CD4-positive, CD25-positive, alpha-beta regulatory T cell (primary cell): ENCODE measurements at regions not wholly inside any gene's neighbourhood (a gene's known extent, or its start where the extent isn't known, plus 50 kb on each side); places are given as distances from the start of the nearest gene placed in this dataset.
A peak's percentile ranks its signal among the peaks of the same experiment; 100 is the strongest.

Experiments used
- ATAC-seq, 2 donors: fragments of 150-1000 bp; cut with Tn5 transposase; one replicate each; pipeline ENCODE4 v1.10.0; 2021; ENCODE audit warnings: low read depth in 2 of 2, moderate number of reproducible peaks in 2 of 2, moderate library complexity in 1 of 2
- DNase-seq, 3 donors: peaks; one replicate each; pipeline versions ENCODE4 v3.0.0 to v3.0.0-alpha.2; 2012 to 2022; ENCODE audit warnings: mixed read lengths in 1 of 3
- H3K27ac ChIP-seq: one replicate; pipeline ENCODE4 v1.7.0; 2013; ENCODE audit warnings: mild to moderate bottlenecking, low read length; ENCODE audit not compliant: insufficient read depth, poor library complexity, severe bottlenecking
- H3K27me3 ChIP-seq: one replicate; pipeline ENCODE4 v1.7.0; 2013; ENCODE audit warnings: low read length; ENCODE audit not compliant: control insufficient read depth, insufficient read depth
- H3K36me3 ChIP-seq: one replicate; pipeline ENCODE4 v1.7.0; 2013; ENCODE audit warnings: mild to moderate bottlenecking, low read length, moderate library complexity; ENCODE audit not compliant: control insufficient read depth, insufficient read depth
- H3K4me1 ChIP-seq: 2 replicates; pipeline ENCODE4 v1.7.0; 2013; ENCODE audit warnings: mild to moderate bottlenecking, low read length; ENCODE audit not compliant: insufficient read depth, control insufficient read depth, poor library complexity, severe bottlenecking
- H3K4me3 ChIP-seq: one replicate; pipeline ENCODE4 v1.7.0; 2013; ENCODE audit warnings: low read depth, mild to moderate bottlenecking, low read length, moderate library complexity
- H3K9me3 ChIP-seq, 2 experiments: 1 replicate in 1 of 2; 2 replicates in 1 of 2; pipeline ENCODE4 v1.7.0; 2013; ENCODE audit warnings: low read length in 2 of 2, mild to moderate bottlenecking in 1 of 2, moderate library complexity in 1 of 2; ENCODE audit not compliant: control insufficient read depth in 2 of 2
- H3K27ac Mint-ChIP-seq, 3 donors: one replicate each; pipeline ENCODE4 v1.8.0; 2020 to 2022; ENCODE audit warnings: mild to moderate bottlenecking in 3 of 3, mixed read lengths in 3 of 3, moderate library complexity in 2 of 3
- H3K27me3 Mint-ChIP-seq: one replicate; pipeline ENCODE4 v1.8.0; 2022; ENCODE audit warnings: mild to moderate bottlenecking, mixed read lengths
- H3K36me3 Mint-ChIP-seq: one replicate; pipeline ENCODE4 v1.8.0; 2020; ENCODE audit warnings: mixed read lengths
- H3K4me1 Mint-ChIP-seq, 4 donors: one replicate each; pipeline ENCODE4 v1.8.0; 2020 to 2022; ENCODE audit warnings: mixed read lengths in 4 of 4, mild to moderate bottlenecking in 1 of 4
- H3K4me3 Mint-ChIP-seq, 4 donors: one replicate each; pipeline ENCODE4 v1.8.0; 2020 to 2022; ENCODE audit warnings: mild to moderate bottlenecking in 4 of 4, mixed read lengths in 4 of 4, moderate library complexity in 3 of 4
- H3K9me3 Mint-ChIP-seq, 7 donors: one replicate each; pipeline ENCODE4 v1.8.0; 2020 to 2022; ENCODE audit warnings: mixed read lengths in 7 of 7, mild to moderate bottlenecking in 3 of 7, moderate library complexity in 2 of 7

DNA sequence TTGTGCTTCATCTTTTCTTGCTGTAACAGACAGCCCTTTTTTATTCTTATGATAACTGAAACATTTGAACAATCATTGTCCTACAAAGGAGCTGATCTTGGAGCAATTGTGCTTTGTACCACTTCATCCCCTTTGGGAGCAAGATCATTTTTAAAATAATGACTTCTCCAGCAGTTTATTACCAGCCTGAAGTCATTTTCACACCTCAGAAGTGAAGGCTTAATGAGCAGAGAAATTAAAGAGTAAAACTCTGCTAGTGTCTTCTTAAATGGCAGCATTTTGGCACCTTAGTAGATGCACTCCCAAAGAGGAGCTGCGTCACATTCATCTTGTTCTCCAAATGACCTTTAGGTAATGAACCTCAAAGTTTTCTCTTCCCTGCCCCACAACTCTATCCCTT, 439.6 kb upstream of the CAMK1G start:
- DNase-seq (no peak), ATAC-seq (no peak)
- no peaks in the 10 kb centered on the region for H3K27me3 ChIP-seq
- H3K4me3 ChIP-seq: no peak overlapping the region
- H3K4me1 ChIP-seq: no peaks in the 10 kb centered on the region
- Mint-ChIP-seq H3K27me3 (no peaks in the 10 kb centered on the region), H3K27ac (no peak overlapping the region), H3K9me3 (peaks cover 0 to 12% (median 3%) of the 10 kb centered on the region in 7 donors), H3K4me3 (no peak overlapping the region), H3K4me1 (no peaks in the 10 kb centered on the region), H3K36me3 (no peaks in the 10 kb centered on the region)
- H3K36me3 ChIP-seq: no peaks in the 10 kb centered on the region
- H3K27ac ChIP-seq: no peak overlapping the region
- no peaks in the 10 kb centered on the region for H3K9me3 ChIP-seq

DNA sequence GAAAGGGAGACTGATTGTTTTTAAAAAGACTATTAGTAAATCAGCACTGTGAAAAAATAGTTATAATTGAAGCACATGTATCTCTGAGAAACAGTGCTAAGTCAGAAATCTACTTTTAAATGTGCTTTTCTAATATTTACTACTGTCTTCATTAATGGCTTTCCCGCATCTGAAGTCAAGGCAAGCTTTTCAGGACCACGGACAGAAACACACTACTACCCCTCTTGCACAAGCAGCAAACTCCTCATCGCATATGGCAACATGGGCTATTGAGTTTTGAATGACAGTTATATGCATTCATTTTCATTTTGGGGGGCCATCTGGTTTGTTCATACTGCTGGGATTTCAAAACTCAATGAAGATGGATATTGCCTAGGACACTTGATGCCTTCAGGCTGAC, 433.4 kb upstream of the CAMK1G start:
- H3K4me1 Mint-ChIP-seq: no peaks in the 10 kb centered on the region
- Histone ChIP-seq H3K9me3 (no peaks in the 10 kb centered on the region), H3K27ac (no peak overlapping the region), H3K27me3 (no peaks in the 10 kb centered on the region), H3K4me1 (no peaks in the 10 kb centered on the region), H3K36me3 (no peaks in the 10 kb centered on the region), H3K4me3 (no peak overlapping the region)
- H3K9me3 Mint-ChIP-seq: peaks cover 0 to 12% (median 2%) of the 10 kb centered on the region in 7 donors
- H3K27ac Mint-ChIP-seq: no peak overlapping the region
- ATAC-seq: no peak
- no peaks in the 10 kb centered on the region for H3K36me3 Mint-ChIP-seq
- no peak overlapping the region for H3K4me3 Mint-ChIP-seq
- no peaks in the 10 kb centered on the region for H3K27me3 Mint-ChIP-seq
- peak in 1 of 3 donors; percentile 9 for DNase-seq

DNA sequence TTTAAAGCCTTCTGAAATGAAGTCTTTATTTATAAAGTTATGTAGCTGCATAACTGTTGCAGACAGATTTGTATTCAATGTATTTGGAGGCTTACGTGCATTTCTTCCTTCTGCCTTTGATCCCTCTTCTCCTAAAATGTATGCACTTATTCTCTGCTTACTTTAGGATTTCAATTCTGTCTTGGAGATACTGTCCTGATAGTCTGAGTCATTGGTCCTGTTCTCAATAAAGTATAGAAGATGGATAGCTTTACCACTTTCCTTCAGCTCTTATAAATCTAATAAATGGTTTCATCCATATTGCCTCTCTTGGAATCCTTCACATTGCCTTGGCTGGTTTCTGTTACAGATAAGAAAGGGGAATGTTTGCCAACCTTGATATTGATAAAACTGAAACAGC, 430.1 kb upstream of the CAMK1G start:
- no peaks in the 10 kb centered on the region for H3K36me3 Mint-ChIP-seq

DNA sequence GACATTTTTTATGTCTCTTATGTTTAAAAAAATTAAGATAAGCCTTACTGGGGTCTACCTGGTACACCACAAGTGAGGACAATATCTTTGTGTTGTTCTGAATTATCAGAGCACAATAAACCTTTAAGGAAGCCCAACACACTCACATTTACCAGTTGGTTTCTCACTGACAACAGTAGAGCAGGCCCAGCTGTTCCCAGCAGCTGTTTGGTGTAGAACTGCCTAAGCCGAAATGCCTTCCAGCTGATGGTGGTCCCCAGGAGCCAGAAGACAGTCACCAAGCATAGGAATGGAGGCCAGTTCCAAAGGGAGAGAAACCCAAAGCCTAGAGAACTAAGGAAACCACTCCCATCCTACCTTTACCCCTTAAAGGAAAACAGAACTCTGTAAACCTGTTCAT, 428.6 kb upstream of the CAMK1G start:
- H3K4me1 ChIP-seq: no peaks in the 10 kb centered on the region
- no peaks in the 10 kb centered on the region for H3K9me3 ChIP-seq
- no peak overlapping the region for H3K4me3 Mint-ChIP-seq
- no peaks in the 10 kb centered on the region for H3K36me3 ChIP-seq
- no peaks in the 10 kb centered on the region for H3K4me1 Mint-ChIP-seq
- DNase-seq (no peak), ATAC-seq (no peak)
- peaks cover 0 to 3% (median 0%) of the 10 kb centered on the region in 7 donors for H3K9me3 Mint-ChIP-seq
- H3K27me3 Mint-ChIP-seq: no peaks in the 10 kb centered on the region
- no peak overlapping the region for H3K27ac ChIP-seq
- H3K27ac Mint-ChIP-seq: no peak overlapping the region
- no peaks in the 10 kb centered on the region for H3K27me3 ChIP-seq
- no peaks in the 10 kb centered on the region for H3K36me3 Mint-ChIP-seq
- H3K4me3 ChIP-seq: no peak overlapping the region

More for the DNA sequence above, 430.1 kb upstream of the CAMK1G start:
- H3K4me3 Mint-ChIP-seq: no peak overlapping the region
- Histone ChIP-seq H3K36me3 (no peaks in the 10 kb centered on the region), H3K4me1 (no peaks in the 10 kb centered on the region), H3K9me3 (no peaks in the 10 kb centered on the region), H3K4me3 (no peak overlapping the region), H3K27me3 (no peaks in the 10 kb centered on the region), H3K27ac (no peak overlapping the region)
- ATAC-seq: no peak
- H3K27ac Mint-ChIP-seq: no peak overlapping the region
- DNase-seq: no peak
- no peaks in the 10 kb centered on the region for H3K27me3 Mint-ChIP-seq
- no peaks in the 10 kb centered on the region for H3K4me1 Mint-ChIP-seq
- H3K9me3 Mint-ChIP-seq: peaks cover 0 to 3% (median 0%) of the 10 kb centered on the region in 7 donors

DNA sequence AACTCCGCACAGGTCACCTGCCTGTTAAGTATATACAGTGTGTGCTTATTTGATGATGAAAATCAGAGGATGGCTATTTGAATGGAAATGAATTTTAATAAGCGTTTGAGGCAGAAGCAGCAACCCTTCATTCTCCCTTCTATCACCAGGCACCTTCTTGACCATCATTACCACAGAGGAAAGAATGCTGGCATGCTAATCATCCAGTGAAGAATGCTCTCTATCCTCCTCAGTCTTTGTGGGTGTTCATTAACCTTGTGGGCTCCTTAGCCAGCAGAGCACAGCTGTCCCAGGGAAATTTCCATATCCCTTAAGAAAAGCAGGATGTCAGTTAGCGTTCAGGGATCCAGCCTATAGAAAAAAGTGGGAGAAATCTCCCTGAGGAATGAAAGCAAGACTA, 428.0 kb upstream of the CAMK1G start:
- no peaks in the 10 kb centered on the region for H3K4me1 ChIP-seq
- no peaks in the 10 kb centered on the region for H3K27me3 ChIP-seq
- no peaks in the 10 kb centered on the region for H3K4me1 Mint-ChIP-seq
- H3K4me3 ChIP-seq: no peak overlapping the region
- no peak overlapping the region for H3K27ac ChIP-seq
- peaks cover 0 to 3% (median 2%) of the 10 kb centered on the region in 7 donors for H3K9me3 Mint-ChIP-seq
- H3K27ac Mint-ChIP-seq: no peak overlapping the region
- H3K36me3 ChIP-seq: no peaks in the 10 kb centered on the region
- no peaks in the 10 kb centered on the region for H3K9me3 ChIP-seq
- ATAC-seq: no peak
- no peaks in the 10 kb centered on the region for H3K27me3 Mint-ChIP-seq
- no peak overlapping the region for H3K4me3 Mint-ChIP-seq
- H3K36me3 Mint-ChIP-seq: no peaks in the 10 kb centered on the region
- no peak for DNase-seq

DNA sequence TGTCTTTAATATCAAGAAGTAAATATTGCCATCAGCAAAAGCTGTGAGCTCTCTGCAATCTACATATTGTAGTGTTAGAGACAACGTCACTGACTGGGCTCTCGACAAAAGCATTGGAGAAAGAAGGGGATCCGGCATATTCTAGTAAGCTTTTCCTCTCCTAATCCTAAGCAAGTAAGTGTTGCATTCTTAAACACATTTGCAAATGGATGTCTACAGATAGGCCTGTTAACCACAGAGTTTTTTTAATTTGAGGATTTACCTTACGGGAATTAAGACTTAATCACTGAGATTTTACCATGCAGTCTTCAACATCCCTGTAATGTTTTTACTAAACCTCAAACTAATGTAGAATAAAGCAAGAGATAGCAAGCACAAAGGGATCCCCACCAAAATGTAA, 426.5 kb upstream of the CAMK1G start:
- Histone ChIP-seq H3K27me3 (no peaks in the 10 kb centered on the region), H3K36me3 (no peaks in the 10 kb centered on the region), H3K9me3 (no peaks in the 10 kb centered on the region), H3K4me1 (no peaks in the 10 kb centered on the region), H3K4me3 (no peak overlapping the region), H3K27ac (no peak overlapping the region)
- Mint-ChIP-seq H3K36me3 (no peaks in the 10 kb centered on the region), H3K4me3 (no peak overlapping the region), H3K27me3 (no peaks in the 10 kb centered on the region), H3K27ac (no peak overlapping the region), H3K9me3 (peaks cover 0 to 3% (median 0%) of the 10 kb centered on the region in 7 donors), H3K4me1 (no peaks in the 10 kb centered on the region)
- no peak for ATAC-seq
- DNase-seq: no peak

DNA sequence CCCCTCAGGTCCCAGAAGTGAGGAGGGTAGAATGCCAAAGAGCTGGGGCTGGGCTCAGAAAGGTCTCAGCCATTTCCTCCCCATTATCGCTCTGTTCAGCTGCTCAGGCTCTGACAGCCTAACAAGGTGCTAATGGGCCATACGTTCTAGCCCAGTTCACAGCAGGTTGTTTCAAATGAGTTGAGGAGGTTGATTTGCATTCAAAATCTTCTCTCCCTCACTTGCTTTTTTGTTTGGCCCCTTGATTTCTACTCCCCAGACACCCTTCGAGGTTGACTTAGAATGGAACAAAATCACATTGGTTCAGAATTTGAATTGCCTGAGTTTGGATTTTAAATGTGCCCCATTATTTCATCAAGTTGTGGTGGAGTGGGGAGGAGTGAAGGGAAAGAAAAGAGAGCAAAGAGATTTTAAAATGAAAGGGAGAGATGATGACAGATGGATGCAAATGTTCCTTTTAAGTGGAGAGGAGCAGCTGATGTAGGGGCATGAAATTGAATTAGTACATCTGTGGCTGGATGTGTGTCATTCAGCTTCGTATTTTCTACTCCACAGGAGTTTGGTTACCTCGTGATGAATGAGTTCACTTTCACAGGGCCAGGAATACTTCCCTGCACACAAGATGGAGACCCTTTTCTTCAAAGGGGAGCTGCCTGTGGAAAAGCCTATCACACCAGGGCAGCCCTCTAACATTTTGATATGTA, 425.8 kb upstream of the CAMK1G start:
- DNase-seq (no peak), ATAC-seq (no peak)
- no peaks in the 10 kb centered on the region for H3K27me3 Mint-ChIP-seq
- peaks cover 0 to 3% (median 0%) of the 10 kb centered on the region in 7 donors for H3K9me3 Mint-ChIP-seq
- no peaks in the 10 kb centered on the region for H3K36me3 ChIP-seq
- H3K27ac ChIP-seq: no peak overlapping the region
- no peaks in the 10 kb centered on the region for H3K27me3 ChIP-seq
- no peak overlapping the region for H3K27ac Mint-ChIP-seq
- no peaks in the 10 kb centered on the region for H3K4me1 Mint-ChIP-seq
- no peaks in the 10 kb centered on the region for H3K4me1 ChIP-seq
- no peak overlapping the region for H3K4me3 Mint-ChIP-seq
- no peaks in the 10 kb centered on the region for H3K36me3 Mint-ChIP-seq
- no peaks in the 10 kb centered on the region for H3K9me3 ChIP-seq
- H3K4me3 ChIP-seq: no peak overlapping the region

DNA sequence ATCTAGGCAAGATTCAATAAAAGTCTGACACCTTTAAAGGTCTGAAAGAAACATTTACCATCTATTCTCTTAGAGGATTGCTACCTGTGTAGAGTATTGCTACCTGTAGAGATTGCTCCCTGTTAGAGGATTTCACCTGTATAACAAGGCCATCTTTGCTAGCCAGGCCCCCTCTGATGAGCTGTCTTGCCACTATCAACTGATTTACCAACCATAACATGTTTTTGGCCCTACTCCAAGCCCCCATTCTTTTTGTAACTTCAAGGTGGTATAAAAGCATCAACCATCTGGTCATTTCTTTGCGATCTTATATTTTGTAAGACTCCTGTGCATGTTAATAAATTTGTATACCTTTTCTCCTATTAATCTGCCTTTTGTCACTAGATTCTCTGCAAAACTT, 424.7 kb upstream of the CAMK1G start:
- no peak for ATAC-seq
- Mint-ChIP-seq H3K4me3 (no peak overlapping the region), H3K4me1 (no peaks in the 10 kb centered on the region), H3K27me3 (no peaks in the 10 kb centered on the region), H3K36me3 (no peaks in the 10 kb centered on the region), H3K9me3 (peaks cover 0 to 3% (median 0%) of the 10 kb centered on the region in 7 donors), H3K27ac (no peak overlapping the region)
- no peaks in the 10 kb centered on the region for H3K27me3 ChIP-seq
- no peak overlapping the region for H3K4me3 ChIP-seq
- no peak overlapping the region for H3K27ac ChIP-seq
- H3K9me3 ChIP-seq: no peaks in the 10 kb centered on the region
- no peaks in the 10 kb centered on the region for H3K4me1 ChIP-seq
- H3K36me3 ChIP-seq: no peaks in the 10 kb centered on the region
- DNase-seq: no peak
